Endodermal cell (in vitro differentiated cells): ENCODE measurements at regions not wholly inside any gene's neighbourhood (a gene's known extent, or its start where the extent isn't known, plus 50 kb on each side); places are given as distances from the start of the nearest gene placed in this dataset.

Experiments used
- DNase-seq: peaks from one replicate; pipeline ENCODE4 v3.0.0-alpha.2; 2017
- H3K27ac ChIP-seq: 2 replicates; pipeline ENCODE4 v1.5.1; 2013; ENCODE audit warnings: mild to moderate bottlenecking, low read depth, low read length, moderate library complexity
- H3K27me3 ChIP-seq: 2 replicates; pipeline ENCODE4 v1.6.1; 2013; ENCODE audit warnings: mild to moderate bottlenecking, low read length, moderate library complexity; ENCODE audit not compliant: insufficient read depth, control insufficient read depth, poor library complexity, severe bottlenecking
- H3K36me3 ChIP-seq: 2 replicates; pipeline ENCODE4 v1.7.0; 2013; ENCODE audit warnings: mild to moderate bottlenecking, low read length, moderate library complexity; ENCODE audit not compliant: control insufficient read depth, insufficient read depth
- H3K4me1 ChIP-seq: one replicate; pipeline ENCODE4 v1.7.0; 2013; ENCODE audit warnings: low read length; ENCODE audit not compliant: control insufficient read depth, insufficient read depth
- H3K4me3 ChIP-seq: 2 replicates; pipeline ENCODE4 v1.5.1; 2013; ENCODE audit warnings: mild to moderate bottlenecking, low read length, moderate library complexity
- H3K9ac ChIP-seq: 2 replicates; pipeline ENCODE4 v1.6.1; 2013; ENCODE audit warnings: mild to moderate bottlenecking, low read length, moderate library complexity; ENCODE audit not compliant: poor library complexity, severe bottlenecking; ENCODE audit errors: extremely low read depth
- H3K9me3 ChIP-seq: 2 replicates; pipeline ENCODE4 v1.6.1; 2013; ENCODE audit warnings: mild to moderate bottlenecking, low read length, moderate library complexity; ENCODE audit not compliant: control insufficient read depth
- H3K27ac Mint-ChIP-seq: 2 replicates; pipeline ENCODE4 v1.8.0; 2020; ENCODE audit warnings: mixed read lengths
- H3K27me3 Mint-ChIP-seq: 2 replicates; pipeline ENCODE4 v1.8.0; 2021; ENCODE audit warnings: mild to moderate bottlenecking, mixed read lengths; ENCODE audit not compliant: insufficient read depth
- H3K36me3 Mint-ChIP-seq: 2 replicates; pipeline ENCODE4 v1.8.0; 2020; ENCODE audit warnings: low read depth, mixed read lengths
- H3K4me1 Mint-ChIP-seq: 2 replicates; pipeline ENCODE4 v1.8.0; 2020; ENCODE audit warnings: mixed read lengths
- H3K4me3 Mint-ChIP-seq: 2 replicates; pipeline ENCODE4 v1.8.0; 2020; ENCODE audit warnings: mild to moderate bottlenecking, moderate library complexity, mixed read lengths
- H3K9me3 Mint-ChIP-seq: 2 replicates; pipeline ENCODE4 v1.8.0; 2020; ENCODE audit warnings: mild to moderate bottlenecking, mixed read lengths
- WGBS, 2 experiments: methylation state at CpG; one replicate each; pipeline versions ENCODE4 v1.1.5 to v1.1.7; 2013; ENCODE audit warnings: missing lambda C conversion rate in 2 of 2, mixed read lengths in 1 of 2; ENCODE audit not compliant: insufficient coverage in 1 of 2, insufficient read length in 1 of 2; 5-methylcytosine and 5-hydroxymethylcytosine counted together
- TF ChIP-seq, protein P1 (sequence below): fragments of 200-600 bp; sonication (generic); conservative IDR thresholded peaks from 2 replicates; pipeline ENCODE4 v1.5.0; 2021; ENCODE audit warnings: antibody characterized with exemption, mild to moderate bottlenecking

DNA sequence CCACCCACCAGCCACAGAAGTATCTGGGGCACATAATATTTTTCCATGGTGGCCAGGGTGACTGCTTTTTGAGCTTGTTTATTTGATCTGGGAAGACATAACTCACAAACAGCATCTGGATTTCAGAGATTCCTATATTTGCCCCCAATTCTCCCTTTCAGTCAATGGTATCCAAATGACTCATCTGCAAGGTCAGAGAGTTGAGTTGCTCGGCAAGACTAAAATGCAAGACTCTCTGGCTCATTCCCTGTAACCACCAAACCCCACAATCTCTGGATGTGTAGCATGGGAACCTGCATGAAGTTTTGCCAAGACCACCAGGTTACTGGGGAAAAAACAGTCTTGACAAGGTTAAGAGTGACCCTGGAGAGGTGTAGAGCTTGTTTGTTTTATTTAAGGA, 174.9 kb upstream of the FAR2 start:
- TF ChIP-seq, protein P1, sequence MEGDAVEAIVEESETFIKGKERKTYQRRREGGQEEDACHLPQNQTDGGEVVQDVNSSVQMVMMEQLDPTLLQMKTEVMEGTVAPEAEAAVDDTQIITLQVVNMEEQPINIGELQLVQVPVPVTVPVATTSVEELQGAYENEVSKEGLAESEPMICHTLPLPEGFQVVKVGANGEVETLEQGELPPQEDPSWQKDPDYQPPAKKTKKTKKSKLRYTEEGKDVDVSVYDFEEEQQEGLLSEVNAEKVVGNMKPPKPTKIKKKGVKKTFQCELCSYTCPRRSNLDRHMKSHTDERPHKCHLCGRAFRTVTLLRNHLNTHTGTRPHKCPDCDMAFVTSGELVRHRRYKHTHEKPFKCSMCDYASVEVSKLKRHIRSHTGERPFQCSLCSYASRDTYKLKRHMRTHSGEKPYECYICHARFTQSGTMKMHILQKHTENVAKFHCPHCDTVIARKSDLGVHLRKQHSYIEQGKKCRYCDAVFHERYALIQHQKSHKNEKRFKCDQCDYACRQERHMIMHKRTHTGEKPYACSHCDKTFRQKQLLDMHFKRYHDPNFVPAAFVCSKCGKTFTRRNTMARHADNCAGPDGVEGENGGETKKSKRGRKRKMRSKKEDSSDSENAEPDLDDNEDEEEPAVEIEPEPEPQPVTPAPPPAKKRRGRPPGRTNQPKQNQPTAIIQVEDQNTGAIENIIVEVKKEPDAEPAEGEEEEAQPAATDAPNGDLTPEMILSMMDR: no peak
- Mint-ChIP-seq H3K36me3 (no peaks in the 10 kb centered on the region), H3K27me3 (no peaks in the 10 kb centered on the region), H3K9me3 (no peaks in the 10 kb centered on the region), H3K4me1 (no peaks in the 10 kb centered on the region), H3K4me3 (no peak overlapping the region), H3K27ac (no peak overlapping the region)
- Histone ChIP-seq H3K9ac (no peak overlapping the region), H3K27me3 (no peaks in the 10 kb centered on the region), H3K4me1 (no peaks in the 10 kb centered on the region), H3K9me3 (no peaks in the 10 kb centered on the region), H3K36me3 (no peaks in the 10 kb centered on the region), H3K4me3 (no peak overlapping the region), H3K27ac (no peak overlapping the region)
- DNase-seq: no peak
- 86 to 88% methylated on average over 1 of the region's 1 CpG for WGBS, 2 experiments

DNA sequence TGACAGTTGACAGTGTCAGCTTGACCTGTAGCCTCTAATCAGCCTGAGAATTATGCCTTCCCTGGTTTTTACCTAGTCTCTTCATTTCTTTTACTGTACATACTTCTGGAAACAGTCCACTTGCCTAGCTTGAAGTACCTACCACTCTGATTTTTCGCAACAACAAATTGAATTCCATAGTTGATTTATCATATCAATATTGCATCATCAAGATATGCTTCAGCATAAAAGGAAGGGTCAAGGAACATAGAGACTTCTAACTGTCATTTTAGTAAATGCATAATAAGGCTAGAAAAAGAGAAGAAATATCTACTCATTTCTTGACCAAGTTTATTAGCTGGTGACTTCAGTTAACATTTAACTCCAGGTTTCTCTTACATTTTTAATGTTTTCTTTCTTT, 174.2 kb upstream of the FAR2 start:
- WGBS, 2 experiments: 89% methylated on average over 1 of the region's 1 CpG; no CpG with 5 or more reads in 1 of the 2 experiments
- Mint-ChIP-seq H3K27me3 (no peaks in the 10 kb centered on the region), H3K4me3 (no peak overlapping the region), H3K4me1 (no peaks in the 10 kb centered on the region), H3K36me3 (no peaks in the 10 kb centered on the region), H3K27ac (no peak overlapping the region), H3K9me3 (no peaks in the 10 kb centered on the region)
- no peak for DNase-seq
- no peaks in the 10 kb centered on the region for H3K36me3 ChIP-seq
- no peak overlapping the region for H3K27ac ChIP-seq
- no peaks in the 10 kb centered on the region for H3K9me3 ChIP-seq
- no peak overlapping the region for H3K9ac ChIP-seq
- H3K4me1 ChIP-seq: no peaks in the 10 kb centered on the region
- H3K27me3 ChIP-seq: no peaks in the 10 kb centered on the region
- no peak overlapping the region for H3K4me3 ChIP-seq
- TF ChIP-seq, protein P1: no peak

DNA sequence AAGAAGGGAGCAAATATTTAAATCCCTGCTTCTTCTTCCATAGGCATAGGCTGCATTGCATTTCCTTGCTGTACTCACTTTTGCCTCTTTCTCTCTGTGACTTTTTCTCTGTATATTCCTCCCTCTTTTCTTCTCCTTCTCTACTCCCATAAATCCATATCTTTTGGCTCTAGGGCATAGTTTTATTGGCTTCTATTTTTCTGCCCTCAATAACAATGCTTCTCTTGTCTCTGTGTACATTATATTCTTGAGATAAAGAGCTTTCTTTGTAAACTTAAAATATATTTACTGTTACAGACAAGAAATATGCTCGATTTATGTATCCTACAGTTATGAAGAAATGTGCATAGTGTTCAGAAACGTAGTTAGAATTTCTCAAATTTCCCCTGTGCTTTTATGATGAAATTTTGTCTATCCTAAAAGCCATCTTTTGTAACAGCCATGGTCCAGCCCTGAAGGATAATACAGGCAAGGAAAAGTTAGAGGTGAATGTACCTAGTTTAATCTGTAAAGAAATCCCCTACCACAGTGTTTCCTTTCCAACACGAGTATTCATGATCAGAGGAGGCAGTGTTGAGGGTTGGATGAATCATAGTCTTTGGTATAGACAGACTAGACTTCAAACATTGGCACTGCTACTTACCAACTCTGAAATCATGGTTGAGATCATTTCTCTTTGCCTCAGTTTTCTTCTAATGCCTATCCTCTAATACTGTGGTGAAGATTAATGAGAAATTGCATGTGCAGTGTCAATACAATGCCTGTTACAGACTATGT, 173.3 kb upstream of the FAR2 start:
- Histone ChIP-seq H3K4me1 (no peaks in the 10 kb centered on the region), H3K9ac (no peak overlapping the region), H3K9me3 (no peaks in the 10 kb centered on the region), H3K36me3 (no peaks in the 10 kb centered on the region), H3K27ac (no peak overlapping the region), H3K4me3 (no peak overlapping the region), H3K27me3 (no peaks in the 10 kb centered on the region)
- TF ChIP-seq, protein P1: no peak
- Mint-ChIP-seq H3K36me3 (no peaks in the 10 kb centered on the region), H3K27ac (no peak overlapping the region), H3K4me3 (no peak overlapping the region), H3K4me1 (no peaks in the 10 kb centered on the region), H3K27me3 (no peaks in the 10 kb centered on the region), H3K9me3 (no peaks in the 10 kb centered on the region)
- DNase-seq: no peak
- 90 to 100% methylated on average over 2 to 3 of the region's 3 CpGs for WGBS, 2 experiments
